ENCODE measurements at regions not wholly inside any gene's neighbourhood (a gene's known extent, or its start where the extent isn't known, plus 50 kb on each side); places are given as distances from the start of the nearest gene placed in this dataset.
"Not testable (repeated sequence)": the region's sequence is repeated elsewhere in the genome, so short reads cannot be mapped to it uniquely, and the experiment has no call there.

GRCh38 chr12:107377596-107378385 lies 284.4 kb upstream of the CRY1 start:
- DNase-seq, result no peak

DNA sequence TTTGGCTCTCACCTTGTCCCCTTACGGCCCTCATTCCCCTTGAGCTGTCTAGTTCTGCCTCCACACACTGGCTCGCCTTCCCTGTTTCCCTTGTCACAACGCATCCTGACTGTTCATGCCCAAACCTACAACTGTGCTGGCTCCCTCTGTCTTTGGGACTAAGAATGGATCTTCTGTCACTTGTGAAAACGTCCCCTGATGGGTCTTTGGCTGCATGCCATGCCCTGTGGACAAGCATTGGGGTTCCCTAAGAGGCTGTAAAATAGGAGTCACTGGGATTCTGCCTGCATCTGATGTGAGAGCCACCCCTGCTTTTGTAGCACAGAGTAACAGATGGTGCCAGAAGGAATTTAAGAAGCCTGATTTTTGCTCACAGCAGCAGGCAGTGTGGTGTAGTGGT lies 285.3 kb upstream of the CRY1 start:
- no peak for DNase-seq

- DNase-seq, result not testable (repeated sequence)
Observed at GRCh38 chr12:107379142-107379851, 285.9 kb upstream of the CRY1 start.

DNA sequence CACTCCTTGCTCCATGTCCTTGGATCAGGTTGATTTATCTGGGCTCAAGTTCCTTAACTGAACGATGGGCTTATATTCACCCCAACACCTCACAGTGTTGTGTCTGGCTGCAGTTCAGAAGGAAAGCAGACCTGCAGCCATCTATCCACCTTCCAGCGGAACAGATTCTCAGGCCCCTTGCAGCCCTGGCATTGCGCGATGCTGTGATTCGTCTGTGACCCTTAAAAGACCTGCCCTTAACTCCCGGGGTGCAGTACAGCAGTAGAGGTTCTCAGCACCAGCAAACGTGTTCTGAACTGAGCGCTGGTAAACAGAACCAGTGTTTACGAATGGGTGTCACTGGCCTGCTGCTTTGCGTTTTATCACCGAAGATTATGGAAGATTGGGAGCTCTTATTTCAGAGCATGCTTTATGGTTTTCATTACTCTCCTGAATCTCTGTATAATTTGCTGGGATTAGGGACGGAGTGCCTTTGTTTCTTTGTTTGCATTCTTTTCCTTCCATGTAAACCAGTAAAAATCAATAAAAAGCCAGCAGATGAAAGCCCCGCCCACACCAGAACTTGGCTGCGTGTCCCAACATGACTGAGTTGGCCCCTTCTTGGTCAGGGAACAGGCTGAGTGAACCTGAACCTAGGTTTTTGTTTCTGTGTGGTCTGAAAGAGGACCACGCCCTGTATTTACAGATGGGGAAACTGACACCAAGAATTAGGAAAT lies 286.7 kb upstream of the CRY1 start:
- no peak for DNase-seq

DNA sequence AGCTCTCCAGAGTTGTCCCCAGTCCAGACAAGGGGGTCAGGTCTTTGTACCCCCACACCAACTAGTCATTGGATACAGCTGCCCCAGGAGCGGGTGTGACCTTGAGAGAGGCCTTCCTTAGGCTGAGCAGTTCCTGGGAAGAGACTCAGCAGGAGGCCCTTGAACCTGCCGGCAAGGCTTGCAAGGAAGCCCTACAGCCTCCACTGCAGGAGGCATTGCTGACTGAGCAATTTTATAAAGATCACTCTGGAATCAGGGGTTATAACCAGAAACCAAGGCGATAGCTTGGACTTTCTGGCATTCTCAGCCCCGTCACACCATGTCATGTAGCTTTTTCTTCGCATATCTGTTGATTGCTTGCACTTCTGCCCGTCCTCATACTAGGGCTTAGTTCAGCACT lies 291.3 kb upstream of the CRY1 start:
- no peak for DNase-seq

- DNase-seq, result no peak
Observed at GRCh38 chr12:107385509-107385908, 292.2 kb upstream of the CRY1 start.

- DNase-seq, result no peak
Observed at GRCh38 chr12:107386569-107386968, 293.2 kb upstream of the CRY1 start.

DNA sequence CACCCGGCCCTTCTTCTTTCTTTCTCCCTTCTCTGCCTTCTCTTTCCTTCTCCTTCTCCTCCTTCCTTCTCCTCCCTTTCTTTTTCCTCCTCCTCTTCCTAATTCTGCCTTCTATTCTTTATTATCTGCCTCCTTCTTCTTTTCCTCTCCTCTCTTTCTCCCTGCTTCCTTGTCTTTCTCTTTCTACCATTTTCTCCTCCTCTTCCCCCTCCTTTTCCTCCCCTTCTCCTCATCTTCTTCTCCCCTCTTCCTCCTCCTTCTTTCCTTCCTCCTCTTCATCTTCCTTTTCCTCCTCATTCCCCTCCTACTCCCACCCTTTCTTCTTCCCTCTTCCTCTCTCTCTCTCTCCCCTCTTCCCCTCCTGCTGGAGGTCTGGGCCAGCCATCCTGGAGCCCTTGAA lies 294.9 kb upstream of the CRY1 start:
- DNase-seq, result no peak

DNA sequence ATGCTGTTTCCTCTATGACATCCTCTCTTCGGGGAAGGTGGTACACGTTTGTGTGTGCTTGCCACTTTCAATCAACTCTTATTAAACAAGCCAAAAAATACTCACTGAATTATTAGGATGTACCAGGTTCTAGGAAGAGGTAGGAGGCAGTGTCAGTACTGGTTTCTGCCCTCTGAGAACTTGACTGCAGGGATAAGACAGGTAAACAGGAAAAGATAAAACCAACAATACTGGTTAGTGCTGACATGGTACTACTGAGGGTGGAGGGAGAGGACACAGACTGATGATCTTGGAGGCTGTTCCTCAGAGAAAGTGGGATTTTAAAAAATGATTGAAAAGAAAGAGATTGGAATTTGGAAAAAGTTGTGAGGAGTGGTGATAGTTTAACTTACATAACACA lies 295.2 kb upstream of the PWP1 start:
- no peak for DNase-seq

- no peak for DNase-seq
Observed at GRCh38 chr12:107393043-107393717, 292.4 kb upstream of the PWP1 start.

GRCh38 chr12:107394693-107395092 lies 290.9 kb upstream of the PWP1 start:
- DNase-seq, result no peak

GRCh38 chr12:107395817-107396216 lies 289.8 kb upstream of the PWP1 start:
- no peak for DNase-seq

- no peak for DNase-seq
Observed at GRCh38 chr12:107396991-107397390, 288.6 kb upstream of the PWP1 start.

DNA sequence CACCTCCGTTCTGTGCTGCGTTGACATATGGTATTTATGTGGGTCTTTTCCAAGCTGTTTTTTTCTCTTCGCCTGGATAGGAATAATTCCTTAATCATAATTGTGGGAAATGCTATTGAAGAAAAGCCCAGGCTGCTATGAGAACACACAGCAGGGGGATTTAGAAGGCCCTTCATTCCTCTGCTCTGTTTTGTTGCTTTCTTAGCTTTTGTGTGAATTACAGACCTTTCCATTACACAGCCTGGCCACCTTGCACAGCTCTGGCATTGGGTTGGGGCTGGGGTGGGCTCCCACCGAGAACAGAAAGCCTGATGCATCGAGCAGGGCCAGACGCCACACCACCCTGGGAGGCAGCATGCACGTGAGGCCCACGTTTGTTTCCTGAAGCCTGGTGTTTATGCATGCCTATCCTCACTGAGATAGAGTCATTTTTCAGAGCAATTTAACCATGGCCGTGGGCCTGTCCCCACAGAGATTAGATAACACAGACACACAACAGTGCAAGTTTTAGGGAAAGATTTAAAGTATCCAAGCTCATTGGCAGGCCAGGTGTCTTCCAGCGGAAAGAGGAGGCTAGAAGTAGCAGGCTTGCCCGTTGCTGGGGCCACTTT lies 287.6 kb upstream of the PWP1 start:
- no peak for DNase-seq

DNA sequence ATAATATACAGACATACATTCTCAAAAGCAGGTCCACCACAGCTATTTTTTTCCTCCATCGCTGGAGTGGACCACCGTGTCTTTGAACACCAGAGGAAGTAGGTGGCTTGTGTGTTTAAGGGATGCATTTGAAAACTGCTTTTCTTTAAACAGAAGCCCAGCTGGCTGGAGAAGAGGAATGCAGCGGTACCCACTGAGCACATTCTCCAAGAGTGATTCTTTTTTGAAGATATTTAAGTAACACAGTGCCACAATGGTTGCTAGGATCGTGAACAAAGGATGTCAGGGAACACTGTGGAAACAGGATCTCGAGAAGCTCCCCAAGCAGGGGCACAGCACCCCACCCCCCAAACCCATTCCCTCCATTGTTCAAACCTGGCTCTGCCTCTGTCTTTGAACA lies 286.6 kb upstream of the PWP1 start:
- DNase-seq, result no peak

- no peak for DNase-seq
Observed at GRCh38 chr12:107400686-107401447, 284.7 kb upstream of the PWP1 start.

DNA sequence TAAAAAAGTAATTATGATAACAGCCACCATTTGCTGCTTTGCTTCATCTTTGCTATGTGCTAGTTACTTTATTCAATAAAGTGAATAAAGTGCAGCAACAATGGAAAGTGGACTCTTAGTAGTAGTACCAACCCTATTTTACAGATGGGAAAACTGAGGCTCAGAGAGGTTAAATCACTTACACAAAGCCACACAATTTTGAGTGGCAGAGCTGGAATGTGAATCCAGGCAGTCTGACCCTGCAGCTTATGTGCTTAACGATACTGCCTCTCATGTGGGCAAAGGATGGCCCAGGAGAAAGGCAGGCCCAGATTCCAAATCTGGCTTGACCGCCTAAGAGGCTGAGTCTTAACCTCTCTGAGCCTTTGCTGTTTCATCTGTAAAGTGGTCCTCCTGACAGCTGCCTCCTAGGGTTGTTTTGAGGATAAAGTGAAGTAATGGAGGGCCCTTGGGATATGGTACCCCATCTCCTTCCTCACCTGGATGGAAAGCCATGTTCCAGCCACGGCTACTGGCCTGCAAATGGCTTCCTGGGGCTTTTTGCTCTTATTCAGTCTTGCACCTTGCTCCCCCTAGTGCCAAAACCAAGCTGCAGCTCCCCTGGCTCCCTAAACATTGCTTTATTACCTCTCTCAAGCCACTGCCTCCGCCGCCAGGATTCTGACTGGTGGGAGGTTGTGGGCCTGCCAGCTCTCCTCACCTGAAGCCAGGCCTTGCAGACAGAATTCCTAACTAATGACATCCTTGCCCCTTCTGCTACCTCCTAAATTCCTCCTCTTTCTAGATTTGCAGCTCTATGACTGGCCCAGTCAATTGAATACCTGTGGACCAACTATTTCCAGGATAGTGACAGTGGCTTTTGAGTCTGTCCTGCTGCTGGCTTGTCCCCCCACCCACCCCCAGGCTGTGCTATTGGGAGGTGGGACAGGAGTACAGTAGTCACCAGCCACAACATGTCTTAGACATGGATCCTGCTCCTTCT lies 283.3 kb upstream of the PWP1 start:
- peak; percentile 38 for DNase-seq

- no peak for DNase-seq
Observed at GRCh38 chr12:107404981-107405380, 280.6 kb upstream of the PWP1 start.

DNA sequence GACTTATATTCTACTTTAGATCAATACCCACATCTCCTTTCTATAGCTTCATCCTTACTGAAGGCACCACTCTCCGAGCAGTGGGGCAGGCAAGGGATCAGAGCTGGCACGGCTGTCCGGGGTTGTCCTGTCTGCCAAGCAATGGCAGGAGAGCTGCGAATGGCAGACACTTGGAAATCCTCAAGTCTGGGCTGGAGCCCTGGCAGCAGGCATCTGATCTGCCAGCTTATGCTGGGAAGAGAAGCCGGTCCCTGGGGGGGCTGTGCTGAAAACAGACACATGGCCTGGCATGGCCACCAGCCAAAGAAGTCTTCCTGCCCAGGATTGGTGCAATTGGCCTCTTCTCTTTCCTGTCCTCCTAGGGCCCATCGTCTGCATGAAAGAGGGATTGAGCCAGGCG lies 280.2 kb upstream of the PWP1 start:
- DNase-seq, result no peak

DNA sequence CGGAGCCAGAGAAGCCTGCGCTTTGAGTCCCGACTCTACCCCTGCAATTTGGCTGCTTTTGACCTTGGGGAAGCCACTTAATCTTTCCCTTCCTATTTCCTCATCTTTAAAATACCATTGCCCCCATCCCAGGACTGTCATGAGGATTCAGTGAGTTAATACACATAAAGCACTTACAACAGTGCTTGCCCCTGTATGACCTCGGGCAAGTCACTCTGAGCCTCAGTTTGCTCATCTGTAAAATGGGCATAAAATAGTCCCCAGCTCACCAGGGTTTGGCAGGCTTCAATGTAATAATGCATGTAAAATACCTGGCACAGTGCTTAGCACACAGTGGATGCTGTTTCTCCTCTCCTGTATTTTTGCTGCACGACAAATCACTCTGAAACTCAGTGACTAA lies 278.7 kb upstream of the PWP1 start:
- DNase-seq, result no peak
